Uterus (tissue), 2 donors: ENCODE measurements at regions not wholly inside any gene's neighbourhood (a gene's known extent, or its start where the extent isn't known, plus 50 kb on each side); places are given as distances from the start of the nearest gene placed in this dataset.

Experiments used
- POLR2A ChIP-seq, 2 donors: fragments of 450-650 bp; IDR thresholded peaks; one replicate each; pipeline ENCODE4 v1.6.1; 2016; ENCODE audit warnings: antibody characterized with exemption in 2 of 2, mild to moderate bottlenecking in 1 of 2, moderate library complexity in 1 of 2
- TF ChIP-seq, protein P1 (sequence below), 4 experiments: fragments of 200-600 bp in 2 of 4; fragments of 450-650 bp in 2 of 4; sonication (generic) in 2 of 4; IDR thresholded peaks; one replicate each; pipeline ENCODE4 v1.5.1; 2016 to 2019; ENCODE audit warnings: antibody characterized with exemption in 4 of 4, mild to moderate bottlenecking in 2 of 4, moderate library complexity in 1 of 4

DNA sequence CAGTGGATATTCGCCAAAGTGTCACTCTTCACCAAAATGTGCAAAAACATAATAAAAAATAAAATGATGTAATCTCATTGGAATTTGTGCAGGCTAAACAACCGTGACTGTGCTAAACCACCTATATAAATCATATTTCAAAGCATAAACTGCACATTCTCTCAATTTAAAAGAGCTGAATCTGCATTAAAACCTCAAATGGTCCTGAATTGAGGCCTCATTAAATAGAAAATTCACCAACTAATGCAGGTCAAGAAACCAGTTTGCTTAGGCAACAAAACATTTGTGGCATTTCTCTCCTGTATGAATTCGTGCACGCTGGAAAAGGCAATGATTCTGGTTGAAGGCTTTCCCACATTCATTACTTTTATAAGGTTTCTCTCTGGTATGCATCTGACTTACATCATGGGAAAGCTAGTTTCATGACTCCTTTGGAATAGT, 80.1 kb upstream of the IFNG-AS1 start:
- TF ChIP-seq, protein P1, sequence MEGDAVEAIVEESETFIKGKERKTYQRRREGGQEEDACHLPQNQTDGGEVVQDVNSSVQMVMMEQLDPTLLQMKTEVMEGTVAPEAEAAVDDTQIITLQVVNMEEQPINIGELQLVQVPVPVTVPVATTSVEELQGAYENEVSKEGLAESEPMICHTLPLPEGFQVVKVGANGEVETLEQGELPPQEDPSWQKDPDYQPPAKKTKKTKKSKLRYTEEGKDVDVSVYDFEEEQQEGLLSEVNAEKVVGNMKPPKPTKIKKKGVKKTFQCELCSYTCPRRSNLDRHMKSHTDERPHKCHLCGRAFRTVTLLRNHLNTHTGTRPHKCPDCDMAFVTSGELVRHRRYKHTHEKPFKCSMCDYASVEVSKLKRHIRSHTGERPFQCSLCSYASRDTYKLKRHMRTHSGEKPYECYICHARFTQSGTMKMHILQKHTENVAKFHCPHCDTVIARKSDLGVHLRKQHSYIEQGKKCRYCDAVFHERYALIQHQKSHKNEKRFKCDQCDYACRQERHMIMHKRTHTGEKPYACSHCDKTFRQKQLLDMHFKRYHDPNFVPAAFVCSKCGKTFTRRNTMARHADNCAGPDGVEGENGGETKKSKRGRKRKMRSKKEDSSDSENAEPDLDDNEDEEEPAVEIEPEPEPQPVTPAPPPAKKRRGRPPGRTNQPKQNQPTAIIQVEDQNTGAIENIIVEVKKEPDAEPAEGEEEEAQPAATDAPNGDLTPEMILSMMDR (IDR thresholded peaks at IDR 0.05) = no peak
- no peak for TF ChIP-seq POLR2A (IDR thresholded peaks at IDR 0.05)
